ENCODE measurements at regions not wholly inside any gene's neighbourhood (a gene's known extent, or its start where the extent isn't known, plus 50 kb on each side); places are given as distances from the start of the nearest gene placed in this dataset.

- TF ChIP-seq CTCF (IDR thresholded peaks at IDR 0.05) (no peak), POLR2A (IDR thresholded peaks at IDR 0.05) (no peak)
These were observed 494.3 kb downstream of the FOXO1 start for GRCh38 chr13:40172149-40172591.

Measured in right lobe of liver (tissue), 4 donors.